Activated T-cell treated with anti-CD3 and anti-CD28 coated beads for 48 hours (primary cell): ENCODE measurements at regions not wholly inside any gene's neighbourhood (a gene's known extent, or its start where the extent isn't known, plus 50 kb on each side); places are given as distances from the start of the nearest gene placed in this dataset.
"Not testable (repeated sequence)": the region's sequence is repeated elsewhere in the genome, so short reads cannot be mapped to it uniquely, and the experiment has no call there.

Source experiments
- DNase-seq: peaks from one replicate; pipeline ENCODE4 v3.0.0-alpha.2; 2020; ENCODE audit warnings: low read depth

GRCh38 chrX:124426288-124427169 is 80.2 kb downstream of the SH2D1A start:
- no peak for DNase-seq

GRCh38 chrX:124433186-124433585 is 86.8 kb downstream of the SH2D1A start:
- DNase-seq: no peak

- no peak for DNase-seq
These were observed 89.3 kb downstream of the SH2D1A start for GRCh38 chrX:124435616-124436015.

GRCh38 chrX:124440695-124441094 is 94.3 kb downstream of the SH2D1A start:
- no peak for DNase-seq

GRCh38 chrX:124441971-124442590 is 95.7 kb downstream of the SH2D1A start:
- DNase-seq: no peak

GRCh38 chrX:124455966-124456365 is 109.6 kb downstream of the SH2D1A start:
- DNase-seq: no peak

GRCh38 chrX:124459851-124460250 is 113.5 kb downstream of the SH2D1A start:
- DNase-seq: not testable (repeated sequence)

- no peak for DNase-seq
These were observed 116.6 kb downstream of the SH2D1A start for GRCh38 chrX:124462931-124463330.

GRCh38 chrX:124467202-124467601 is 120.8 kb downstream of the SH2D1A start:
- no peak for DNase-seq

GRCh38 chrX:124475358-124475757 is 129.0 kb downstream of the SH2D1A start:
- DNase-seq: no peak

- no peak for DNase-seq
These were observed 130.2 kb downstream of the SH2D1A start for GRCh38 chrX:124476562-124476961.

- DNase-seq: no peak
These were observed 131.7 kb downstream of the SH2D1A start for GRCh38 chrX:124478046-124478445.

- no peak for DNase-seq
These were observed 142.2 kb downstream of the SH2D1A start for GRCh38 chrX:124488412-124489161.

GRCh38 chrX:124493984-124494383 is 147.6 kb downstream of the SH2D1A start:
- DNase-seq: no peak

GRCh38 chrX:124497386-124497785 is 151.0 kb downstream of the SH2D1A start:
- no peak for DNase-seq

GRCh38 chrX:124501586-124501985 is 155.2 kb downstream of the SH2D1A start:
- DNase-seq: no peak

- DNase-seq: peak; percentile 0
These were observed 155.8 kb downstream of the SH2D1A start for GRCh38 chrX:124502166-124502565.

GRCh38 chrX:124502599-124502998 is 156.2 kb downstream of the SH2D1A start:
- no peak for DNase-seq

- DNase-seq: no peak
These were observed 158.0 kb downstream of the SH2D1A start for GRCh38 chrX:124504111-124504983.

- DNase-seq: no peak
These were observed 159.7 kb downstream of the SH2D1A start for GRCh38 chrX:124506066-124506465.

- no peak for DNase-seq
These were observed 160.9 kb downstream of the SH2D1A start for GRCh38 chrX:124507246-124507645.

GRCh38 chrX:124518885-124519284 is 172.5 kb downstream of the SH2D1A start:
- no peak for DNase-seq
